ENCODE measurements at regions not wholly inside any gene's neighbourhood (a gene's known extent, or its start where the extent isn't known, plus 50 kb on each side); places are given as distances from the start of the nearest gene placed in this dataset.
"Not testable (repeated sequence)": the region's sequence is repeated elsewhere in the genome, so short reads cannot be mapped to it uniquely, and the experiment has no call there.

- H3K4me1 ChIP-seq = no peaks in the 10 kb centered on the region
- no peaks in the 10 kb centered on the region for H3K36me3 ChIP-seq
- H3K27me3 ChIP-seq = no peaks in the 10 kb centered on the region
- TF ChIP-seq CTCF (IDR thresholded peaks at IDR 0.05; ENCODE audit: low read depth, low read length) = no peak
- no peak overlapping the region for H3K4me3 ChIP-seq (ENCODE audit: low read depth, low read length)
- DNase-seq = no peak
- H3K9me3 ChIP-seq = 0 out of 2 replicates have a peak, but pooled peaks cover 3% of the 10 kb centered on the region
Observed at GRCh38 chr7:56447864-56448693, 331.9 kb upstream of the NUPR2 start.

GRCh38 chr7:56420528-56420927 is 304.3 kb upstream of the NUPR2 start:
- DNase-seq; H3K27me3 ChIP-seq; H3K36me3 ChIP-seq; H3K4me1 ChIP-seq; H3K4me3 ChIP-seq (ENCODE audit: low read depth, low read length); H3K9me3 ChIP-seq: not testable (repeated sequence)

- H3K4me1 ChIP-seq = no peaks in the 10 kb centered on the region
- no peaks in the 10 kb centered on the region for H3K36me3 ChIP-seq
- H3K4me3 ChIP-seq (ENCODE audit: low read depth, low read length) = no peak overlapping the region
- TF ChIP-seq CTCF (IDR thresholded peaks at IDR 0.05; ENCODE audit: low read depth, low read length) = no peak
- H3K9me3 ChIP-seq = peaks cover 2% of the 10 kb centered on the region; the same call in 1 of the 2 replicates
- no peaks in the 10 kb centered on the region for H3K27me3 ChIP-seq
- no peak for DNase-seq
Observed at GRCh38 chr7:56375173-56375572, 259.0 kb upstream of the NUPR2 start.

GRCh38 chr7:56374666-56375065 is 258.4 kb upstream of the NUPR2 start:
- H3K36me3 ChIP-seq; H3K9me3 ChIP-seq; H3K27me3 ChIP-seq; H3K4me1 ChIP-seq; H3K4me3 ChIP-seq (ENCODE audit: low read depth, low read length); DNase-seq: not testable (repeated sequence)

- H3K27me3 ChIP-seq; H3K9me3 ChIP-seq; H3K36me3 ChIP-seq; H3K4me1 ChIP-seq; H3K4me3 ChIP-seq (ENCODE audit: low read depth, low read length): not testable (repeated sequence)
- DNase-seq = peak; percentile 80
Observed at GRCh38 chr7:56373314-56373713, 257.1 kb upstream of the NUPR2 start.

- not testable (repeated sequence) for H3K4me3 ChIP-seq (ENCODE audit: low read depth, low read length)
Observed at GRCh38 chr7:56371792-56372191, 255.6 kb upstream of the NUPR2 start.

GRCh38 chr7:56370208-56370872 is 254.1 kb upstream of the NUPR2 start:
- DNase-seq; H3K4me3 ChIP-seq (ENCODE audit: low read depth, low read length); H3K9me3 ChIP-seq; H3K4me1 ChIP-seq; H3K36me3 ChIP-seq; H3K27me3 ChIP-seq: not testable (repeated sequence)

More at GRCh38 chr7:56371792-56372191, 255.6 kb upstream of the NUPR2 start:
- not testable (repeated sequence) for H3K4me1 ChIP-seq, DNase-seq, H3K36me3 ChIP-seq, H3K9me3 ChIP-seq, H3K27me3 ChIP-seq

- H3K36me3 ChIP-seq, H3K9me3 ChIP-seq: not testable (repeated sequence)
Observed at GRCh38 chr7:56367914-56368313, 251.7 kb upstream of the NUPR2 start.

GRCh38 chr7:56367411-56367810 is 251.2 kb upstream of the NUPR2 start:
- not testable (repeated sequence) for H3K4me3 ChIP-seq (ENCODE audit: low read depth, low read length); H3K27me3 ChIP-seq; H3K4me1 ChIP-seq; H3K9me3 ChIP-seq; H3K36me3 ChIP-seq
- peak; percentile 20 for DNase-seq

More at GRCh38 chr7:56367914-56368313, 251.7 kb upstream of the NUPR2 start:
- not testable (repeated sequence) for DNase-seq; H3K4me3 ChIP-seq (ENCODE audit: low read depth, low read length); H3K27me3 ChIP-seq; H3K4me1 ChIP-seq

GRCh38 chr7:56366701-56367100 is 250.5 kb upstream of the NUPR2 start:
- H3K9me3 ChIP-seq; H3K4me1 ChIP-seq; H3K27me3 ChIP-seq; H3K36me3 ChIP-seq; DNase-seq; H3K4me3 ChIP-seq (ENCODE audit: low read depth, low read length): not testable (repeated sequence)

- not testable (repeated sequence) for H3K4me3 ChIP-seq (ENCODE audit: low read depth, low read length); H3K4me1 ChIP-seq; H3K9me3 ChIP-seq; H3K27me3 ChIP-seq; H3K36me3 ChIP-seq; DNase-seq
Observed at GRCh38 chr7:56352576-56352975, 236.4 kb upstream of the NUPR2 start.

GRCh38 chr7:56351181-56351580 is 235.0 kb upstream of the NUPR2 start:
- not testable (repeated sequence) for H3K4me1 ChIP-seq; H3K9me3 ChIP-seq; H3K36me3 ChIP-seq; H3K27me3 ChIP-seq; DNase-seq; H3K4me3 ChIP-seq (ENCODE audit: low read depth, low read length)

- not testable (repeated sequence) for H3K4me1 ChIP-seq; H3K9me3 ChIP-seq; H3K27me3 ChIP-seq; DNase-seq; H3K4me3 ChIP-seq (ENCODE audit: low read depth, low read length); H3K36me3 ChIP-seq
Observed at GRCh38 chr7:56348311-56348710, 232.1 kb upstream of the NUPR2 start.

GRCh38 chr7:56328327-56328726 is 212.1 kb upstream of the NUPR2 start:
- not testable (repeated sequence) for H3K9me3 ChIP-seq; H3K4me1 ChIP-seq; H3K4me3 ChIP-seq (ENCODE audit: low read depth, low read length); H3K27me3 ChIP-seq; H3K36me3 ChIP-seq
- peak; percentile 13 for DNase-seq
